ENCODE measurements at regions not wholly inside any gene's neighbourhood (a gene's known extent, or its start where the extent isn't known, plus 50 kb on each side); places are given as distances from the start of the nearest gene placed in this dataset.
A peak's percentile ranks its signal among the peaks of the same experiment; 100 is the strongest.

GRCh38 chr1:17916702-17917101, 161.6 kb downstream of the ACTL8 start:
- TF ChIP-seq CTCF (conservative IDR thresholded peaks at IDR 0.05; ENCODE audit: low read depth, low read length) (no peak), EZH2 (IDR thresholded peaks at IDR 0.05; ENCODE audit: borderline replicate concordance, low read depth, low read length, poor library complexity, severe bottlenecking) (no peak)
- DNase-seq (ENCODE audit: low spot score) = no peak
- Histone ChIP-seq H3K9me3 (ENCODE audit: low read depth, low read length, poor library complexity, severe bottlenecking) (no peaks in the 10 kb centered on the region), H3K4me1 (ENCODE audit: insufficient read depth, low read length, poor library complexity, severe bottlenecking) (no peaks in the 10 kb centered on the region), H3K27ac (ENCODE audit: low read depth, low read length, poor library complexity, severe bottlenecking) (no peak overlapping the region), H3K27me3 (replicated peaks; ENCODE audit: insufficient read depth, low read depth, low read length, poor library complexity) (peaks cover 49% of the 10 kb centered on the region), H3K36me3 (ENCODE audit: insufficient read depth, low read length, poor library complexity, severe bottlenecking) (no peaks in the 10 kb centered on the region), H3K4me3 (ENCODE audit: low read depth, low read length, poor library complexity, severe bottlenecking) (no peak overlapping the region)
- BruUV-seq (replicated peaks) = no TSS peak
- POLR2A ChIA-PET (ENCODE audit: low non-redundant PET) = no interaction called here
- intact Hi-C loops (cut with micrococcal nuclease; ENCODE audit: unreplicated experiment) = no loop called here
- CTCF ChIA-PET = no interaction called here

GRCh38 chr1:17919525-17920439, 164.6 kb downstream of the ACTL8 start:
- peak; percentile 51 for DNase-seq (ENCODE audit: low spot score)
- H3K36me3 ChIP-seq (ENCODE audit: insufficient read depth, low read length, poor library complexity, severe bottlenecking) = no peaks in the 10 kb centered on the region
- no peaks in the 10 kb centered on the region for H3K4me1 ChIP-seq (ENCODE audit: insufficient read depth, low read length, poor library complexity, severe bottlenecking)
- H3K9me3 ChIP-seq (ENCODE audit: low read depth, low read length, poor library complexity, severe bottlenecking) = no peaks in the 10 kb centered on the region
- POLR2A ChIA-PET (ENCODE audit: low non-redundant PET) = no interaction called here
- H3K27me3 ChIP-seq (replicated peaks; ENCODE audit: insufficient read depth, low read depth, low read length, poor library complexity) = peaks cover 22% of the 10 kb centered on the region
- intact Hi-C loops (cut with micrococcal nuclease; ENCODE audit: unreplicated experiment) = loop anchor here (5.0 kb wide), 2 partner anchors 298 to 658 kb away; no protein-coding TSS in a partner anchor
- CTCF ChIA-PET = no interaction called here
- H3K27ac ChIP-seq (ENCODE audit: low read depth, low read length, poor library complexity, severe bottlenecking) = no peak overlapping the region
- BruUV-seq (replicated peaks) = no TSS peak
- TF ChIP-seq CTCF (conservative IDR thresholded peaks at IDR 0.05; ENCODE audit: low read depth, low read length) (peak; percentile 41), EZH2 (IDR thresholded peaks at IDR 0.05; ENCODE audit: borderline replicate concordance, low read depth, low read length, poor library complexity, severe bottlenecking) (no peak)
- H3K4me3 ChIP-seq (ENCODE audit: low read depth, low read length, poor library complexity, severe bottlenecking) = no peak overlapping the region

- ChIA-PET POLR2A (ENCODE audit: low non-redundant PET) (no interaction called here), CTCF (interaction anchor here (0.6 kb wide), 1 partner anchor 27 kb away, joined by 5 read pairs; no protein-coding TSS in a partner anchor)
- Histone ChIP-seq H3K36me3 (ENCODE audit: insufficient read depth, low read length, poor library complexity, severe bottlenecking) (no peaks in the 10 kb centered on the region), H3K27ac (ENCODE audit: low read depth, low read length, poor library complexity, severe bottlenecking) (no peak overlapping the region), H3K9me3 (ENCODE audit: low read depth, low read length, poor library complexity, severe bottlenecking) (no peaks in the 10 kb centered on the region), H3K4me1 (ENCODE audit: insufficient read depth, low read length, poor library complexity, severe bottlenecking) (no peaks in the 10 kb centered on the region), H3K27me3 (replicated peaks; ENCODE audit: insufficient read depth, low read depth, low read length, poor library complexity) (peaks cover 11% of the 10 kb centered on the region), H3K4me3 (ENCODE audit: low read depth, low read length, poor library complexity, severe bottlenecking) (no peak overlapping the region)
- intact Hi-C loops (cut with micrococcal nuclease; ENCODE audit: unreplicated experiment) = loop anchor here (5.0 kb wide), 2 partner anchors 296 to 656 kb away; no protein-coding TSS in a partner anchor
- BruUV-seq (replicated peaks) = no TSS peak
- no peak for DNase-seq (ENCODE audit: low spot score)
- no peak for TF ChIP-seq EZH2 (IDR thresholded peaks at IDR 0.05; ENCODE audit: borderline replicate concordance, low read depth, low read length, poor library complexity, severe bottlenecking)
- TF ChIP-seq CTCF (conservative IDR thresholded peaks at IDR 0.05; ENCODE audit: low read depth, low read length) = no peak
Measured at GRCh38 chr1:17920881-17921640, 165.9 kb downstream of the ACTL8 start.
